SH-SY5Y (cell line): ENCODE measurements at regions not wholly inside any gene's neighbourhood (a gene's known extent, or its start where the extent isn't known, plus 50 kb on each side); places are given as distances from the start of the nearest gene placed in this dataset.

ENCODE experiments used
- GATA2 ChIP-seq: IDR thresholded peaks from 2 replicates; pipeline ENCODE4 v1.6.1; 2011; ENCODE audit warnings: mild to moderate bottlenecking, low read depth, low read length
- GATA3 ChIP-seq: IDR thresholded peaks from 2 replicates; pipeline ENCODE4 v1.6.1; 2011; ENCODE audit warnings: low read depth, mild to moderate bottlenecking, low read length, moderate library complexity

DNA sequence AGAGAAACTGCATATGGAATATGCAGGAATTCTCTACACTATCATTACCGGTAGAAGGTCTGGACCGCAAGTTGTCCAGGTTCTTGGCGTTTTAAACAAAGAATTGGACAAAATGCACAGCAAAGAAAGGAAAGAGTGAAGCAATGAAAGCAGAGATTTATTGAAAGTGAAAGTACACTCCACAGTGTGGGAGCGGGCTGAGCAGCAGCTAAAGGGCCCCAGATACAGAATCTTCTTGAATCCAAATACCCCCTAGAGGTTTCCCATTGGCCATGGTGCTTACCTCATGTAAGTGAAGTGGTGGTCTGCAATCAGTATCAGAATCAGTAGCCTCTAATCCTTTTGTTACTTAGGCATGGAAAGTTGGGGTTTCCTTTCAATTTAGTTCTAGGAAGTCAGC, 178.5 kb upstream of the IRX3 start:
- TF ChIP-seq GATA2 (no peak), GATA3 (no peak)
